Fibroblast of lung (primary cell): ENCODE measurements at regions not wholly inside any gene's neighbourhood (a gene's known extent, or its start where the extent isn't known, plus 50 kb on each side); places are given as distances from the start of the nearest gene placed in this dataset.

ENCODE experiments used
- DNase-seq, 2 donors: peaks; one replicate each; pipeline versions ENCODE4 v3.0.0 to v3.0.0-alpha.2; 2010; ENCODE audit warnings: low read depth in 2 of 2
- H2AFZ ChIP-seq: 2 replicates; pipeline ENCODE4 v1.5.1; 2012; ENCODE audit warnings: low read length, control low read depth, inconsistent platforms
- H3K27ac ChIP-seq: 2 replicates; pipeline ENCODE4 v1.5.1; 2011; ENCODE audit warnings: low read length, control low read depth; ENCODE audit not compliant: insufficient read depth
- H3K27me3 ChIP-seq: 2 replicates; pipeline ENCODE4 v1.5.1; 2011; ENCODE audit warnings: mild to moderate bottlenecking, low read length; ENCODE audit not compliant: control insufficient read depth, insufficient read depth
- H3K36me3 ChIP-seq: 2 replicates; pipeline ENCODE4 v1.5.1; 2011; ENCODE audit warnings: low read length; ENCODE audit not compliant: control insufficient read depth, insufficient read depth
- H3K4me1 ChIP-seq: 2 replicates; pipeline ENCODE4 v1.5.1; 2011; ENCODE audit warnings: low read length; ENCODE audit not compliant: control insufficient read depth, insufficient read depth; ENCODE audit errors: extremely low read depth
- H3K4me2 ChIP-seq: 2 replicates; pipeline ENCODE4 v1.5.1; 2011; ENCODE audit warnings: low read length, control low read depth; ENCODE audit not compliant: insufficient read depth; ENCODE audit errors: extremely low read depth
- H3K4me3 ChIP-seq, 4 experiments: fragments of 200-600 bp in 1 of 4; sonication (generic) in 1 of 4; replicated peaks in 1 of 4; 2 replicates each; pipeline ENCODE4 v1.5.1; 2011 to 2016; ENCODE audit warnings: low read length in 4 of 4, low read depth in 3 of 4, mild to moderate bottlenecking in 3 of 4, control low read depth in 2 of 4, inconsistent platforms in 1 of 4, mixed read lengths in 1 of 4; ENCODE audit not compliant: insufficient read depth in 1 of 4; ENCODE audit errors: control extremely low read depth in 1 of 4
- H3K79me2 ChIP-seq: 2 replicates; pipeline ENCODE4 v1.5.1; 2012; ENCODE audit warnings: mild to moderate bottlenecking, low read length, inconsistent platforms; ENCODE audit not compliant: control insufficient read depth, insufficient read depth
- H3K9ac ChIP-seq: 2 replicates; pipeline ENCODE4 v1.5.1; 2011; ENCODE audit warnings: mild to moderate bottlenecking, low read length, control low read depth; ENCODE audit not compliant: insufficient read depth
- H3K9me3 ChIP-seq: 2 replicates; pipeline ENCODE4 v1.5.1; 2012; ENCODE audit warnings: low read depth, low read length; ENCODE audit not compliant: control insufficient read depth, insufficient read depth
- H4K20me1 ChIP-seq: 2 replicates; pipeline ENCODE4 v1.5.1; 2011; ENCODE audit warnings: low read length; ENCODE audit not compliant: control insufficient read depth, insufficient read depth; ENCODE audit errors: extremely low read depth
- CTCF ChIP-seq, 2 donors: IDR thresholded peaks in 1 of 2; conservative IDR thresholded peaks in 1 of 2; 1 replicate in 1 of 2; 2 replicates in 1 of 2; pipeline ENCODE4 v1.5.1; 2011 to 2012; ENCODE audit warnings: low read length in 2 of 2, control low read depth in 1 of 2, inconsistent platforms in 1 of 2, low read depth in 1 of 2, mild to moderate bottlenecking in 1 of 2
- EZH2 ChIP-seq: IDR thresholded peaks from 2 replicates; pipeline ENCODE4 v1.5.1; 2012; ENCODE audit warnings: low read length, control low read depth, mild to moderate bottlenecking; ENCODE audit errors: missing control alignments

GRCh38 chr4:120431180-120431579, 364.5 kb upstream of the MAD2L1 start:
- no peak for DNase-seq
- no peak overlapping the region for H3K27ac ChIP-seq
- H4K20me1 ChIP-seq: no peaks in the 10 kb centered on the region
- no peaks in the 10 kb centered on the region for H3K9me3 ChIP-seq
- no peak overlapping the region for H3K4me2 ChIP-seq
- H3K36me3 ChIP-seq: no peaks in the 10 kb centered on the region
- no peaks in the 10 kb centered on the region for H3K27me3 ChIP-seq
- no peak overlapping the region for H2AFZ ChIP-seq
- H3K9ac ChIP-seq: no peak overlapping the region
- H3K4me3 ChIP-seq: no peak overlapping the region
- no peak for TF ChIP-seq CTCF (conservative IDR thresholded peaks at IDR 0.05 in 1 of 2, IDR thresholded peaks at IDR 0.05 in 1 of 2; ENCODE audit: low read depth in 1 of 2, low read length in 2 of 2)
- no peak for TF ChIP-seq EZH2
- H3K4me1 ChIP-seq: no peaks in the 10 kb centered on the region
- H3K79me2 ChIP-seq: no peaks in the 10 kb centered on the region

GRCh38 chr4:120418146-120418545, 351.5 kb upstream of the MAD2L1 start:
- Histone ChIP-seq H3K9ac (no peak overlapping the region), H3K4me1 (no peaks in the 10 kb centered on the region)
- no peak for TF ChIP-seq EZH2
- no peak for TF ChIP-seq CTCF (conservative IDR thresholded peaks at IDR 0.05 in 1 of 2, IDR thresholded peaks at IDR 0.05 in 1 of 2; ENCODE audit: low read depth in 1 of 2, low read length in 2 of 2)

GRCh38 chr4:120415896-120416295, 349.2 kb upstream of the MAD2L1 start:
- no peak for DNase-seq
- H3K9me3 ChIP-seq: no peaks in the 10 kb centered on the region
- no peak overlapping the region for H3K4me3 ChIP-seq
- H3K79me2 ChIP-seq: no peaks in the 10 kb centered on the region
- no peak overlapping the region for H3K27ac ChIP-seq
- no peak overlapping the region for H3K9ac ChIP-seq
- no peaks in the 10 kb centered on the region for H3K27me3 ChIP-seq
- H4K20me1 ChIP-seq: no peaks in the 10 kb centered on the region
- no peak overlapping the region for H2AFZ ChIP-seq
- H3K4me2 ChIP-seq: no peak overlapping the region
- no peak for TF ChIP-seq EZH2
- no peak for TF ChIP-seq CTCF (conservative IDR thresholded peaks at IDR 0.05 in 1 of 2, IDR thresholded peaks at IDR 0.05 in 1 of 2; ENCODE audit: low read depth in 1 of 2, low read length in 2 of 2)
- no peaks in the 10 kb centered on the region for H3K4me1 ChIP-seq
- no peaks in the 10 kb centered on the region for H3K36me3 ChIP-seq

More at GRCh38 chr4:120418146-120418545, 351.5 kb upstream of the MAD2L1 start:
- H4K20me1 ChIP-seq: no peaks in the 10 kb centered on the region
- no peaks in the 10 kb centered on the region for H3K36me3 ChIP-seq
- no peak overlapping the region for H3K4me3 ChIP-seq
- H3K27ac ChIP-seq: no peak overlapping the region
- no peak overlapping the region for H2AFZ ChIP-seq
- peak in 1 of 2 donors; percentile 5 for DNase-seq
- no peaks in the 10 kb centered on the region for H3K27me3 ChIP-seq
- H3K79me2 ChIP-seq: no peaks in the 10 kb centered on the region
- H3K4me2 ChIP-seq: no peak overlapping the region
- H3K9me3 ChIP-seq: no peaks in the 10 kb centered on the region
